WTC11 (cell line): ENCODE measurements at regions not wholly inside any gene's neighbourhood (a gene's known extent, or its start where the extent isn't known, plus 50 kb on each side); places are given as distances from the start of the nearest gene placed in this dataset.

Experiments used
- ATAC-seq: fragments of 200-7000 bp; cut with Tn5 transposase; 2 replicates; pipeline ENCODE4 v1.10.0; 2021; ENCODE audit warnings: mild to moderate bottlenecking, moderate library complexity
- CTCF ChIA-PET: fragments of 300-600 bp; sonication (Branson Sonifier 250); formaldehyde crosslinking; loops from one replicate; lab custom pipeline; 2021; ENCODE audit warnings: antibody characterized with exemption; lab: Charles Lee
- POLR2A ChIA-PET: fragments of 350-600 bp; sonication (Branson Sonifier 250); formaldehyde crosslinking; loops from one replicate; lab custom pipeline; 2021; ENCODE audit warnings: antibody characterized with exemption; lab: Charles Lee
- DNase-seq: peaks from one replicate; pipeline ENCODE4 v3.0.0; 2021; ENCODE audit warnings: low spot score
- H3K27ac Mint-ChIP-seq: 2 replicates; pipeline ENCODE4 v1.8.0; 2021; ENCODE audit warnings: mixed read lengths
- H3K27me3 Mint-ChIP-seq: 2 replicates; pipeline ENCODE4 v1.8.0; 2021; ENCODE audit warnings: low read depth, mild to moderate bottlenecking, moderate library complexity, mixed read lengths
- H3K36me3 Mint-ChIP-seq: 2 replicates; pipeline ENCODE4 v1.8.0; 2021; ENCODE audit warnings: mixed read lengths
- H3K4me1 Mint-ChIP-seq: 2 replicates; pipeline ENCODE4 v1.8.0; 2022; ENCODE audit warnings: mixed read lengths
- H3K4me3 Mint-ChIP-seq: 2 replicates; pipeline ENCODE4 v1.8.0; 2021; ENCODE audit warnings: mild to moderate bottlenecking, moderate library complexity, mixed read lengths
- H3K9me3 Mint-ChIP-seq: 2 replicates; pipeline ENCODE4 v1.8.0; 2021; ENCODE audit warnings: mixed read lengths
- ATF1 ChIP-seq: sonication (generic); formaldehyde crosslinking; IDR thresholded peaks from 2 replicates; pipeline ENCODE4 v1.8.1; 2023; ENCODE audit warnings: mild to moderate bottlenecking, moderate library complexity, missing genetic modification reagents
- ELF4 ChIP-seq: sonication (generic); formaldehyde crosslinking; IDR thresholded peaks from 2 replicates; pipeline ENCODE4 v1.8.1; 2022; ENCODE audit warnings: low read depth, mild to moderate bottlenecking, moderate library complexity, missing genetic modification reagents
- GTF2I ChIP-seq: fragments of 250-450 bp; sonication (Bioruptor Pico); conservative IDR thresholded peaks from 2 replicates; pipeline ENCODE4 v1.4.0; 2021; ENCODE audit warnings: mild to moderate bottlenecking
- MXD4 ChIP-seq: fragments of 250-450 bp; sonication (Bioruptor Pico); IDR thresholded peaks from 2 replicates; pipeline ENCODE4 v1.8.0; 2021; ENCODE audit warnings: mild to moderate bottlenecking, moderate library complexity, borderline replicate concordance
- NFE2L1 ChIP-seq: sonication (generic); formaldehyde crosslinking; IDR thresholded peaks from 2 replicates; pipeline ENCODE4 v1.8.1; 2023; ENCODE audit warnings: missing genetic modification reagents
- NFYB ChIP-seq: sonication (generic); formaldehyde crosslinking; conservative IDR thresholded peaks from 2 replicates; pipeline ENCODE4 v1.8.0; 2022; ENCODE audit warnings: low read depth, missing genetic modification reagents
- NR2C2 ChIP-seq: sonication (generic); formaldehyde crosslinking; IDR thresholded peaks from 2 replicates; pipeline ENCODE4 v1.8.0; 2022; ENCODE audit warnings: mild to moderate bottlenecking, missing genetic modification reagents
- SMAD3 ChIP-seq: sonication (generic); formaldehyde crosslinking; IDR thresholded peaks from 2 replicates; pipeline ENCODE4 v1.8.0; 2022; ENCODE audit warnings: missing genetic modification reagents, mild to moderate bottlenecking, borderline replicate concordance
- SP1 ChIP-seq: sonication (generic); formaldehyde crosslinking; conservative IDR thresholded peaks from 2 replicates; pipeline ENCODE4 v1.8.1; 2022; ENCODE audit warnings: missing genetic modification reagents
- ZNF121 ChIP-seq: sonication (generic); formaldehyde crosslinking; IDR thresholded peaks from 2 replicates; pipeline ENCODE4 v1.8.0; 2023; ENCODE audit warnings: missing genetic modification reagents
- ZNF138 ChIP-seq: sonication (generic); formaldehyde crosslinking; conservative IDR thresholded peaks from 2 replicates; pipeline ENCODE4 v1.8.1; 2022; ENCODE audit warnings: mild to moderate bottlenecking, moderate library complexity, missing genetic modification reagents
- ZNF219 ChIP-seq: sonication (generic); formaldehyde crosslinking; IDR thresholded peaks from 2 replicates; pipeline ENCODE4 v1.8.0; 2023; ENCODE audit warnings: missing genetic modification reagents, mild to moderate bottlenecking, borderline replicate concordance
- TF ChIP-seq, protein P1 (sequence below): sonication (generic); formaldehyde crosslinking; IDR thresholded peaks from 2 replicates; pipeline ENCODE4 v1.8.1; 2023; ENCODE audit warnings: mild to moderate bottlenecking, missing genetic modification reagents
- TF ChIP-seq, protein P2 (sequence below): sonication (generic); formaldehyde crosslinking; IDR thresholded peaks from 2 replicates; pipeline ENCODE4 v1.8.1; 2023; ENCODE audit warnings: mild to moderate bottlenecking, missing genetic modification reagents
- TF ChIP-seq, protein P3 (sequence below): sonication (generic); formaldehyde crosslinking; IDR thresholded peaks from 2 replicates; pipeline ENCODE4 v1.8.1; 2022; ENCODE audit warnings: low read depth, mild to moderate bottlenecking, moderate library complexity, missing genetic modification reagents, borderline replicate concordance
- TF ChIP-seq, protein P4 (sequence below): sonication (generic); formaldehyde crosslinking; IDR thresholded peaks from 2 replicates; pipeline ENCODE4 v1.8.1; 2022; ENCODE audit warnings: low read depth, missing genetic modification reagents, borderline replicate concordance
- TF ChIP-seq, protein P5 (sequence below): sonication (generic); formaldehyde crosslinking; IDR thresholded peaks from 2 replicates; pipeline ENCODE4 v1.8.0; 2022; ENCODE audit warnings: missing genetic modification reagents
- TF ChIP-seq, protein P6 (sequence below): sonication (generic); formaldehyde crosslinking; IDR thresholded peaks from 2 replicates; pipeline ENCODE4 v1.8.1; 2023; ENCODE audit warnings: mild to moderate bottlenecking, missing genetic modification reagents, moderate library complexity
- TF ChIP-seq, protein P7 (sequence below): sonication (generic); formaldehyde crosslinking; IDR thresholded peaks from 2 replicates; pipeline ENCODE4 v1.8.1; 2023; ENCODE audit warnings: mild to moderate bottlenecking, missing genetic modification reagents, moderate library complexity

DNA sequence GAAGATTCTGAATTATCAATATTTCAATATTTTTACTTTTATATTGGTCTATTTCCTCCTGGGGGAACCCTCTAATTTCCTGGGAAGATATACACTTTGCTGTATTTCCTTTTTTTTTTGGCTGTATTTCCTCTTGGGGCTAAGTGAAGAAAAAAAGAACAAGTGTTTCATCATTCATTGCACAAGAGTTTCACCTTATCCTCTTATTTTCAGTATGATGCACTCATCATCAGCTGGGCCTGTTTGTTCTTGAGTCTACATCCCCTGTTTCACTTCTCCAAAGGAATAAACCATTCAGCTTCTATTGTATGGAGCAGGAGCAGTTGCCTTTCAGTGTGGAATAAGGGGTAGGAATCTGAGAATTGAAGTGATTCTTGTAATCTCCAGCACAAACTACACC lies 210.8 kb downstream of the FAM170A start (continued):
- no peak for TF ChIP-seq NR2C2 (CRISPR knock-in tag)

DNA sequence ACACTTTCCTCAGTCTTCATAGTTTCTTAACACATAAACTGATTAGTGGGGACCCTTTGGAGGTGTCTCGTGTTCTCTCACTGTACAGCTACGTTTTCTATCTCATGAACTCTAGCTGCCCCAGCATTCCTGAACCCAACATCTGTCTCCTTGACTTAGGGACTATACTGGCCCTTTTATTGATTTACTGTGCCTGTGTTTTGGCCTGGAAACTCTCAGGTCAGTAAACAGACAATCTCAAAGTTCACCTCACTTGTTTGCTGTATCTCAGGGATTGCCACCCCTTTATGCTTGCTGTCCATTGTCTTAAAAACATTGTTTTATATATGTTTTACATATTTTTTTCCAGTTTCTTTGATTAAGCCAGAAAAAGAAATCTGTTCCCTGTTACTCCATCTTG lies 222.8 kb downstream of the FAM170A start:
- no peak for ATAC-seq

DNA sequence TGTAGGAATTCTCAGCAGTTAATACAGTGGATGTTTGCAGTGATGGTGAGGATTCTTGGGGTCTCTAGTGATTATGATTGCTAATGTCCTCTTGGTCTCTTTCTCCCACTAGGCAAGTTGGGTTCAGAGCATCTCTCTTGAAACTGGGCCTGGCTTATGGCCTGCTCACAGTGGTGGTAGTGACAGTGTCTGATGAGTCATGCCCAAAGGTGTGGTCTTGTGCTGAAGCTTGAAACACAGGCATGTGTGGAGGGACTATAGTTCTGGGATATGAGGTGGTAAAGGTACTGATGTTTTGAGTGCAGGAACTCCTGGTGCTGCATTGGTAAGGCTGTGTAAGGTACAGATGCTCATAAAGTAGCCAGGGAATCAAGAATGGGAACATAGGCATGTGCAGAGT lies 231.1 kb downstream of the FAM170A start:
- no peak for ATAC-seq
- peaks cover 10% of the 10 kb centered on the region for H3K9me3 Mint-ChIP-seq
- H3K4me1 Mint-ChIP-seq, result peaks cover 7% of the 10 kb centered on the region
- H3K27me3 Mint-ChIP-seq, result no peaks in the 10 kb centered on the region
- no peak overlapping the region for H3K4me3 Mint-ChIP-seq
- no peaks in the 10 kb centered on the region; the same call in 1 of the 2 replicates for H3K36me3 Mint-ChIP-seq
- POLR2A ChIA-PET, result interaction anchor here (0.7 kb wide), 1 partner anchor 204 kb away, joined by 3 read pairs; no protein-coding TSS in a partner anchor
- CTCF ChIA-PET, result no interaction called here
- DNase-seq, result no peak
- H3K27ac Mint-ChIP-seq, result no peak overlapping the region
- TF ChIP-seq, protein P1, sequence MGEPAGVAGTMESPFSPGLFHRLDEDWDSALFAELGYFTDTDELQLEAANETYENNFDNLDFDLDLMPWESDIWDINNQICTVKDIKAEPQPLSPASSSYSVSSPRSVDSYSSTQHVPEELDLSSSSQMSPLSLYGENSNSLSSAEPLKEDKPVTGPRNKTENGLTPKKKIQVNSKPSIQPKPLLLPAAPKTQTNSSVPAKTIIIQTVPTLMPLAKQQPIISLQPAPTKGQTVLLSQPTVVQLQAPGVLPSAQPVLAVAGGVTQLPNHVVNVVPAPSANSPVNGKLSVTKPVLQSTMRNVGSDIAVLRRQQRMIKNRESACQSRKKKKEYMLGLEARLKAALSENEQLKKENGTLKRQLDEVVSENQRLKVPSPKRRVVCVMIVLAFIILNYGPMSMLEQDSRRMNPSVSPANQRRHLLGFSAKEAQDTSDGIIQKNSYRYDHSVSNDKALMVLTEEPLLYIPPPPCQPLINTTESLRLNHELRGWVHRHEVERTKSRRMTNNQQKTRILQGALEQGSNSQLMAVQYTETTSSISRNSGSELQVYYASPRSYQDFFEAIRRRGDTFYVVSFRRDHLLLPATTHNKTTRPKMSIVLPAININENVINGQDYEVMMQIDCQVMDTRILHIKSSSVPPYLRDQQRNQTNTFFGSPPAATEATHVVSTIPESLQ (CRISPR knock-in tag), result no peak
- TF ChIP-seq ZNF138 (CRISPR knock-in tag), result no peak
- TF ChIP-seq, protein P2, sequence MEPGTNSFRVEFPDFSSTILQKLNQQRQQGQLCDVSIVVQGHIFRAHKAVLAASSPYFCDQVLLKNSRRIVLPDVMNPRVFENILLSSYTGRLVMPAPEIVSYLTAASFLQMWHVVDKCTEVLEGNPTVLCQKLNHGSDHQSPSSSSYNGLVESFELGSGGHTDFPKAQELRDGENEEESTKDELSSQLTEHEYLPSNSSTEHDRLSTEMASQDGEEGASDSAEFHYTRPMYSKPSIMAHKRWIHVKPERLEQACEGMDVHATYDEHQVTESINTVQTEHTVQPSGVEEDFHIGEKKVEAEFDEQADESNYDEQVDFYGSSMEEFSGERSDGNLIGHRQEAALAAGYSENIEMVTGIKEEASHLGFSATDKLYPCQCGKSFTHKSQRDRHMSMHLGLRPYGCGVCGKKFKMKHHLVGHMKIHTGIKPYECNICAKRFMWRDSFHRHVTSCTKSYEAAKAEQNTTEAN (CRISPR knock-in tag), result no peak
- TF ChIP-seq MXD4 (CRISPR knock-in tag), result no peak
- TF ChIP-seq, protein P3, sequence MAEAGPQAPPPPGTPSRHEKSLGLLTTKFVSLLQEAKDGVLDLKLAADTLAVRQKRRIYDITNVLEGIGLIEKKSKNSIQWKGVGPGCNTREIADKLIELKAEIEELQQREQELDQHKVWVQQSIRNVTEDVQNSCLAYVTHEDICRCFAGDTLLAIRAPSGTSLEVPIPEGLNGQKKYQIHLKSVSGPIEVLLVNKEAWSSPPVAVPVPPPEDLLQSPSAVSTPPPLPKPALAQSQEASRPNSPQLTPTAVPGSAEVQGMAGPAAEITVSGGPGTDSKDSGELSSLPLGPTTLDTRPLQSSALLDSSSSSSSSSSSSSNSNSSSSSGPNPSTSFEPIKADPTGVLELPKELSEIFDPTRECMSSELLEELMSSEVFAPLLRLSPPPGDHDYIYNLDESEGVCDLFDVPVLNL (CRISPR knock-in tag), result no peak
- no peak for TF ChIP-seq SMAD3

More for the DNA sequence above, 222.8 kb downstream of the FAM170A start:
- H3K4me1 Mint-ChIP-seq, result no peaks in the 10 kb centered on the region
- H3K9me3 Mint-ChIP-seq, result peaks cover 5% of the 10 kb centered on the region
- H3K27me3 Mint-ChIP-seq, result no peaks in the 10 kb centered on the region
- TF ChIP-seq GTF2I (CRISPR knock-in tag), result no peak
- no peak for TF ChIP-seq SP1
- TF ChIP-seq ELF4 (CRISPR knock-in tag), result no peak
- TF ChIP-seq NFE2L1 (CRISPR knock-in tag), result no peak
- TF ChIP-seq, protein P4, sequence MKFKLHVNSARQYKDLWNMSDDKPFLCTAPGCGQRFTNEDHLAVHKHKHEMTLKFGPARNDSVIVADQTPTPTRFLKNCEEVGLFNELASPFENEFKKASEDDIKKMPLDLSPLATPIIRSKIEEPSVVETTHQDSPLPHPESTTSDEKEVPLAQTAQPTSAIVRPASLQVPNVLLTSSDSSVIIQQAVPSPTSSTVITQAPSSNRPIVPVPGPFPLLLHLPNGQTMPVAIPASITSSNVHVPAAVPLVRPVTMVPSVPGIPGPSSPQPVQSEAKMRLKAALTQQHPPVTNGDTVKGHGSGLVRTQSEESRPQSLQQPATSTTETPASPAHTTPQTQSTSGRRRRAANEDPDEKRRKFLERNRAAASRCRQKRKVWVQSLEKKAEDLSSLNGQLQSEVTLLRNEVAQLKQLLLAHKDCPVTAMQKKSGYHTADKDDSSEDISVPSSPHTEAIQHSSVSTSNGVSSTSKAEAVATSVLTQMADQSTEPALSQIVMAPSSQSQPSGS (CRISPR knock-in tag), result no peak
- TF ChIP-seq, protein P5, sequence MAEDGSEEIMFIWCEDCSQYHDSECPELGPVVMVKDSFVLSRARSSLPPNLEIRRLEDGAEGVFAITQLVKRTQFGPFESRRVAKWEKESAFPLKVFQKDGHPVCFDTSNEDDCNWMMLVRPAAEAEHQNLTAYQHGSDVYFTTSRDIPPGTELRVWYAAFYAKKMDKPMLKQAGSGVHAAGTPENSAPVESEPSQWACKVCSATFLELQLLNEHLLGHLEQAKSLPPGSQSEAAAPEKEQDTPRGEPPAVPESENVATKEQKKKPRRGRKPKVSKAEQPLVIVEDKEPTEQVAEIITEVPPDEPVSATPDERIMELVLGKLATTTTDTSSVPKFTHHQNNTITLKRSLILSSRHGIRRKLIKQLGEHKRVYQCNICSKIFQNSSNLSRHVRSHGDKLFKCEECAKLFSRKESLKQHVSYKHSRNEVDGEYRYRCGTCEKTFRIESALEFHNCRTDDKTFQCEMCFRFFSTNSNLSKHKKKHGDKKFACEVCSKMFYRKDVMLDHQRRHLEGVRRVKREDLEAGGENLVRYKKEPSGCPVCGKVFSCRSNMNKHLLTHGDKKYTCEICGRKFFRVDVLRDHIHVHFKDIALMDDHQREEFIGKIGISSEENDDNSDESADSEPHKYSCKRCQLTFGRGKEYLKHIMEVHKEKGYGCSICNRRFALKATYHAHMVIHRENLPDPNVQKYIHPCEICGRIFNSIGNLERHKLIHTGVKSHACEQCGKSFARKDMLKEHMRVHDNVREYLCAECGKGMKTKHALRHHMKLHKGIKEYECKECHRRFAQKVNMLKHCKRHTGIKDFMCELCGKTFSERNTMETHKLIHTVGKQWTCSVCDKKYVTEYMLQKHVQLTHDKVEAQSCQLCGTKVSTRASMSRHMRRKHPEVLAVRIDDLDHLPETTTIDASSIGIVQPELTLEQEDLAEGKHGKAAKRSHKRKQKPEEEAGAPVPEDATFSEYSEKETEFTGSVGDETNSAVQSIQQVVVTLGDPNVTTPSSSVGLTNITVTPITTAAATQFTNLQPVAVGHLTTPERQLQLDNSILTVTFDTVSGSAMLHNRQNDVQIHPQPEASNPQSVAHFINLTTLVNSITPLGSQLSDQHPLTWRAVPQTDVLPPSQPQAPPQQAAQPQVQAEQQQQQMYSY (CRISPR knock-in tag), result no peak
- TF ChIP-seq ZNF121 (CRISPR knock-in tag), result no peak
- TF ChIP-seq, protein P6, sequence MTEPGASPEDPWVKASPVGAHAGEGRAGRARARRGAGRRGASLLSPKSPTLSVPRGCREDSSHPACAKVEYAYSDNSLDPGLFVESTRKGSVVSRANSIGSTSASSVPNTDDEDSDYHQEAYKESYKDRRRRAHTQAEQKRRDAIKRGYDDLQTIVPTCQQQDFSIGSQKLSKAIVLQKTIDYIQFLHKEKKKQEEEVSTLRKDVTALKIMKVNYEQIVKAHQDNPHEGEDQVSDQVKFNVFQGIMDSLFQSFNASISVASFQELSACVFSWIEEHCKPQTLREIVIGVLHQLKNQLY (CRISPR knock-in tag), result no peak
- no peak for TF ChIP-seq NFYB (CRISPR knock-in tag)
- no peak for TF ChIP-seq MXD4 (CRISPR knock-in tag)
- TF ChIP-seq ATF1 (CRISPR knock-in tag), result no peak
- TF ChIP-seq ZNF219 (CRISPR knock-in tag), result no peak
- TF ChIP-seq, protein P1 (CRISPR knock-in tag), result no peak
- TF ChIP-seq, protein P7, sequence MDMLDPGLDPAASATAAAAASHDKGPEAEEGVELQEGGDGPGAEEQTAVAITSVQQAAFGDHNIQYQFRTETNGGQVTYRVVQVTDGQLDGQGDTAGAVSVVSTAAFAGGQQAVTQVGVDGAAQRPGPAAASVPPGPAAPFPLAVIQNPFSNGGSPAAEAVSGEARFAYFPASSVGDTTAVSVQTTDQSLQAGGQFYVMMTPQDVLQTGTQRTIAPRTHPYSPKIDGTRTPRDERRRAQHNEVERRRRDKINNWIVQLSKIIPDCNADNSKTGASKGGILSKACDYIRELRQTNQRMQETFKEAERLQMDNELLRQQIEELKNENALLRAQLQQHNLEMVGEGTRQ, result no peak
- DNase-seq, result no peak
- H3K27ac Mint-ChIP-seq, result no peak overlapping the region
- ChIA-PET CTCF (no interaction called here), POLR2A (no interaction called here)
- no peak overlapping the region for H3K4me3 Mint-ChIP-seq
- H3K36me3 Mint-ChIP-seq, result no peaks in the 10 kb centered on the region; the same call in 1 of the 2 replicates
